ENCODE measurements at regions not wholly inside any gene's neighbourhood (a gene's known extent, or its start where the extent isn't known, plus 50 kb on each side); places are given as distances from the start of the nearest gene placed in this dataset.

- Histone ChIP-seq H3K4me2 (ENCODE audit: low read length) (no peak overlapping the region), H4K20me1 (ENCODE audit: insufficient read depth) (no peaks in the 10 kb centered on the region), H3K4me1 (ENCODE audit: control insufficient read depth in 1 of 2, insufficient read depth in 2 of 2, low read length in 2 of 2) (no peaks in the 10 kb centered on the region), H3K4me3 (replicated peaks in 1 of 2; ENCODE audit: low read depth in 1 of 2, low read length in 2 of 2) (no peak overlapping the region), H3K27ac (ENCODE audit: low read depth, low read length) (no peak overlapping the region), H3K36me3 (ENCODE audit: control insufficient read depth in 1 of 2, insufficient read depth in 2 of 2, low read length in 2 of 2) (no peaks in the 10 kb centered on the region), H3K9ac (ENCODE audit: low read length) (no peak overlapping the region), H3K79me2 (ENCODE audit: insufficient read depth, low read length) (no peaks in the 10 kb centered on the region), H3K27me3 (ENCODE audit: insufficient read depth, low read length) (no peaks in the 10 kb centered on the region), H3K9me3 (ENCODE audit: control insufficient read depth in 1 of 2, insufficient read depth in 1 of 2, low read depth in 1 of 2, low read length in 2 of 2) (peaks cover 0 to 9% of the 10 kb centered on the region in 2 experiments; a peak in 2 of 4 replicates), H2AFZ (ENCODE audit: low read depth, low read length, poor library complexity, severe bottlenecking) (no peak overlapping the region), H3K9me2 (ENCODE audit: insufficient read depth) (no peaks in the 10 kb centered on the region; the same call in 1 of the 2 replicates)
- BruUV-seq (replicated peaks): no TSS peak
- no peak for DNase-seq (ENCODE audit: low read depth, low spot score)
- TF ChIP-seq REST (IDR thresholded peaks at IDR 0.05; ENCODE audit: low read depth) (no peak), FOSL1 (IDR thresholded peaks at IDR 0.05; ENCODE audit: low read depth) (no peak), YY1 (IDR thresholded peaks at IDR 0.05; ENCODE audit: extremely low read depth, insufficient replicate concordance, low read depth, low read length) (no peak), CBX3 (IDR thresholded peaks at IDR 0.05; ENCODE audit: low read depth) (no peak), SP1 (IDR thresholded peaks at IDR 0.05; ENCODE audit: low read depth) (no peak), POLR2A (IDR thresholded peaks at IDR 0.05; ENCODE audit: borderline replicate concordance, extremely low read depth, insufficient read depth, insufficient read length) (no peak), EZH2phosphoT487 (IDR thresholded peaks at IDR 0.05; ENCODE audit: borderline replicate concordance) (no peak), POLR2AphosphoS5 (IDR thresholded peaks at IDR 0.05; ENCODE audit: low read depth, low read length) (no peak), CEBPB (IDR thresholded peaks at IDR 0.05; ENCODE audit: low read depth) (no peak), ZFX (IDR thresholded peaks at IDR 0.05) (no peak), TCF7L2 (IDR thresholded peaks at IDR 0.05; ENCODE audit: borderline replicate concordance, extremely low read depth, insufficient read depth, insufficient read length) (no peak), ELF1 (IDR thresholded peaks at IDR 0.05; ENCODE audit: borderline replicate concordance, low read depth) (no peak), SIN3A (IDR thresholded peaks at IDR 0.05; ENCODE audit: low read depth) (no peak)
- TF ChIP-seq, protein P1, sequence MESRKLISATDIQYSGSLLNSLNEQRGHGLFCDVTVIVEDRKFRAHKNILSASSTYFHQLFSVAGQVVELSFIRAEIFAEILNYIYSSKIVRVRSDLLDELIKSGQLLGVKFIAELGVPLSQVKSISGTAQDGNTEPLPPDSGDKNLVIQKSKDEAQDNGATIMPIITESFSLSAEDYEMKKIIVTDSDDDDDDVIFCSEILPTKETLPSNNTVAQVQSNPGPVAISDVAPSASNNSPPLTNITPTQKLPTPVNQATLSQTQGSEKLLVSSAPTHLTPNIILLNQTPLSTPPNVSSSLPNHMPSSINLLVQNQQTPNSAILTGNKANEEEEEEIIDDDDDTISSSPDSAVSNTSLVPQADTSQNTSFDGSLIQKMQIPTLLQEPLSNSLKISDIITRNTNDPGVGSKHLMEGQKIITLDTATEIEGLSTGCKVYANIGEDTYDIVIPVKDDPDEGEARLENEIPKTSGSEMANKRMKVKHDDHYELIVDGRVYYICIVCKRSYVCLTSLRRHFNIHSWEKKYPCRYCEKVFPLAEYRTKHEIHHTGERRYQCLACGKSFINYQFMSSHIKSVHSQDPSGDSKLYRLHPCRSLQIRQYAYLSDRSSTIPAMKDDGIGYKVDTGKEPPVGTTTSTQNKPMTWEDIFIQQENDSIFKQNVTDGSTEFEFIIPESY (IDR thresholded peaks at IDR 0.05; ENCODE audit: extremely low read depth, insufficient replicate concordance, low read length): no peak
- TF ChIP-seq, protein P2, sequence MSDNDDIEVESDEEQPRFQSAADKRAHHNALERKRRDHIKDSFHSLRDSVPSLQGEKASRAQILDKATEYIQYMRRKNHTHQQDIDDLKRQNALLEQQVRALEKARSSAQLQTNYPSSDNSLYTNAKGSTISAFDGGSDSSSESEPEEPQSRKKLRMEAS (IDR thresholded peaks at IDR 0.05): no peak
- TF ChIP-seq, protein P3, sequence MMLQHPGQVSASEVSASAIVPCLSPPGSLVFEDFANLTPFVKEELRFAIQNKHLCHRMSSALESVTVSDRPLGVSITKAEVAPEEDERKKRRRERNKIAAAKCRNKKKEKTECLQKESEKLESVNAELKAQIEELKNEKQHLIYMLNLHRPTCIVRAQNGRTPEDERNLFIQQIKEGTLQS (IDR thresholded peaks at IDR 0.05): no peak
- POLR2A ChIA-PET: no interaction called here
- RAD21 ChIA-PET (ENCODE audit: low non-redundant PET in 1 of 2, low total read pairs in 2 of 2, uncharacterized antibody in 2 of 2, unreplicated experiment in 2 of 2): no interaction called here
- CTCF ChIA-PET: no interaction called here
- no peak for ATAC-seq
- intact Hi-C loops (cut with micrococcal nuclease): no loop called here
Measured at GRCh38 chr11:35868491-35868890, 75.4 kb upstream of the LDLRAD3 start.
